GM12878 (cell line): ENCODE measurements at regions not wholly inside any gene's neighbourhood (a gene's known extent, or its start where the extent isn't known, plus 50 kb on each side); places are given as distances from the start of the nearest gene placed in this dataset.

Source experiments
- EP300 ChIP-seq, 2 experiments: fragments of 150-350 bp in 1 of 2; IDR thresholded peaks; 2 replicates each; pipeline ENCODE4 v1.6.1; 2011 to 2012; ENCODE audit warnings: low read depth in 2 of 2, low read length in 2 of 2, borderline replicate concordance in 1 of 2, improper control_type of control experiment in 1 of 2, inconsistent platforms in 1 of 2; ENCODE audit not compliant: control insufficient read depth in 1 of 2
- NR2F1 ChIP-seq: fragments of 450-650 bp; conservative IDR thresholded peaks from 2 replicates; pipeline ENCODE4 v1.6.1; 2017; ENCODE audit warnings: mild to moderate bottlenecking
- NRF1 ChIP-seq: conservative IDR thresholded peaks from 2 replicates; pipeline ENCODE4 v1.6.1; 2011; ENCODE audit warnings: mild to moderate bottlenecking, low read depth, low read length, improper control_type of control experiment
- SP1 ChIP-seq: IDR thresholded peaks from one replicate; pipeline ENCODE4 v1.6.1; 2011; ENCODE audit warnings: low read depth, low read length
- TF ChIP-seq, protein P1 (sequence below): IDR thresholded peaks from 2 replicates; pipeline ENCODE4 v1.6.1; 2012; ENCODE audit warnings: low read depth, low read length, improper control_type of control experiment

GRCh38 chr4:14259936-14260335, 632.4 kb upstream of the BOD1L1 start:
- TF ChIP-seq, protein P1, sequence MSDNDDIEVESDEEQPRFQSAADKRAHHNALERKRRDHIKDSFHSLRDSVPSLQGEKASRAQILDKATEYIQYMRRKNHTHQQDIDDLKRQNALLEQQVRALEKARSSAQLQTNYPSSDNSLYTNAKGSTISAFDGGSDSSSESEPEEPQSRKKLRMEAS: no peak
- TF ChIP-seq EP300 (IDR thresholded peaks at IDR 0.05; ENCODE audit: borderline replicate concordance in 1 of 2, control insufficient read depth in 1 of 2, low read depth in 2 of 2, low read length in 2 of 2) (no peak), NRF1 (no peak), SP1 (no peak), NR2F1 (no peak)
